ENCODE measurements at regions not wholly inside any gene's neighbourhood (a gene's known extent, or its start where the extent isn't known, plus 50 kb on each side); places are given as distances from the start of the nearest gene placed in this dataset.

DNA sequence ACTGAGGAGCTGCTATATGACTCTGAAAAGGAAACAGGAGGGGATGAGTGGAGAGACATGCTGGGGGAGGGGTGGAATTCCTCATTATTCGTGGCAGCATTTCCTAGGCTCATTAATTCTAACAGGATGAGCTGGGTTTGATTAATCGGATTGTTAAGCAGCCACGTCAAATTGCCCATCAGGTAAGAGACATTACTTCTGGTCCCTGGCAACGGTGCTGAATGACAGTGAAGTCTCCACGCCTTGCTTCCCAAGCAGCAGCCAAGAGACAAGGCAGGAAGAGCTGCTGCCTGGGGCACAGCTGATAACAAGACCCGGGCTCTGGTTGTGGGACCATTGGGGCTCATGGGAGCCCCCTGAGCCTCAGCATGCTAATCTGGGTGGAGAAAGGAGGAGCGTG is 86.6 kb downstream of the MARCHF4 start:
- Histone ChIP-seq H3K9me3 (ENCODE audit: low read length) (no peaks in the 10 kb centered on the region), H3K4me1 (ENCODE audit: insufficient read depth, low read length) (no peaks in the 10 kb centered on the region), H3K4me3 (ENCODE audit: low read length) (no peak overlapping the region), H3K27me3 (ENCODE audit: low read length) (no peaks in the 10 kb centered on the region), H3K9me2 (replicated peaks; ENCODE audit: low read length) (no peaks in the 10 kb centered on the region), H3F3A (ENCODE audit: low read length, unreplicated experiment) (no peaks in the 10 kb centered on the region), H2AFZ (ENCODE audit: low read length) (no peak overlapping the region), H3K36me3 (ENCODE audit: low read depth, low read length) (no peaks in the 10 kb centered on the region), H4K20me1 (ENCODE audit: low read length) (no peaks in the 10 kb centered on the region), H3K79me2 (ENCODE audit: low read length) (no peaks in the 10 kb centered on the region), H3K27ac (ENCODE audit: low read length) (no peak overlapping the region), H3K9ac (ENCODE audit: low read length) (no peak overlapping the region), H3K4me2 (ENCODE audit: low read length) (no peak overlapping the region)
- TF ChIP-seq EZH2 (IDR thresholded peaks at IDR 0.05; ENCODE audit: low read length, unreplicated experiment) (no peak), EZH2phosphoT487 (IDR thresholded peaks at IDR 0.05; ENCODE audit: borderline replicate concordance, low read length) (no peak)
- TF ChIP-seq, protein P1, sequence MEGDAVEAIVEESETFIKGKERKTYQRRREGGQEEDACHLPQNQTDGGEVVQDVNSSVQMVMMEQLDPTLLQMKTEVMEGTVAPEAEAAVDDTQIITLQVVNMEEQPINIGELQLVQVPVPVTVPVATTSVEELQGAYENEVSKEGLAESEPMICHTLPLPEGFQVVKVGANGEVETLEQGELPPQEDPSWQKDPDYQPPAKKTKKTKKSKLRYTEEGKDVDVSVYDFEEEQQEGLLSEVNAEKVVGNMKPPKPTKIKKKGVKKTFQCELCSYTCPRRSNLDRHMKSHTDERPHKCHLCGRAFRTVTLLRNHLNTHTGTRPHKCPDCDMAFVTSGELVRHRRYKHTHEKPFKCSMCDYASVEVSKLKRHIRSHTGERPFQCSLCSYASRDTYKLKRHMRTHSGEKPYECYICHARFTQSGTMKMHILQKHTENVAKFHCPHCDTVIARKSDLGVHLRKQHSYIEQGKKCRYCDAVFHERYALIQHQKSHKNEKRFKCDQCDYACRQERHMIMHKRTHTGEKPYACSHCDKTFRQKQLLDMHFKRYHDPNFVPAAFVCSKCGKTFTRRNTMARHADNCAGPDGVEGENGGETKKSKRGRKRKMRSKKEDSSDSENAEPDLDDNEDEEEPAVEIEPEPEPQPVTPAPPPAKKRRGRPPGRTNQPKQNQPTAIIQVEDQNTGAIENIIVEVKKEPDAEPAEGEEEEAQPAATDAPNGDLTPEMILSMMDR (conservative IDR thresholded peaks at IDR 0.05; ENCODE audit: low read depth, low read length), result no peak
- ATAC-seq (no peak), DNase-seq (no peak)
- POLR2A ChIA-PET (ENCODE audit: unreplicated experiment), result no interaction called here
- CTCF ChIA-PET, result no interaction called here
- intact Hi-C loops (cut with micrococcal nuclease), result no loop called here
- BruUV-seq (replicated peaks), result no TSS peak

DNA sequence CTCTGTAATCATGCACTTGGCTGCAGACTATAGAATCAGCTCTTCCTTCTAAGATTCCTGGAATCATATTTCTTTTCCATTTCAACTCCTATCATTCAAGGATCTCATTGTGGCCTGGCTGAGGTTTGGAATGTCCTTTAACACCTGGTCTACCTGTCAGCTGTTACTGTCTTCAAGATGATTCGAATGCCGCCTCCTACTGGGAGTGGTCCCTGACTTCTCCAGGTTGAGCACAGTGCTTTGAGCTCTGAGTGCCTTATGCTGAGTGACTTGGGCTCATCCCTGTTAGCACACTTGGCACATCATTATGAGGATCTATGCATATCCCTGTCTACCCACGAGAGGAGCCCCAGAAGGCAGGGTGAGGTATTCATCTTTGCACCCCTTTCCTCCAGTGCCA is 87.6 kb downstream of the MARCHF4 start:
- Histone ChIP-seq H3K4me3 (ENCODE audit: low read length) (no peak overlapping the region), H3K4me1 (ENCODE audit: insufficient read depth, low read length) (no peaks in the 10 kb centered on the region), H3K9me2 (replicated peaks; ENCODE audit: low read length) (no peaks in the 10 kb centered on the region), H3K79me2 (ENCODE audit: low read length) (no peaks in the 10 kb centered on the region), H2AFZ (ENCODE audit: low read length) (no peak overlapping the region), H3F3A (ENCODE audit: low read length, unreplicated experiment) (no peaks in the 10 kb centered on the region), H3K9ac (ENCODE audit: low read length) (no peak overlapping the region), H3K27me3 (ENCODE audit: low read length) (no peaks in the 10 kb centered on the region), H3K9me3 (ENCODE audit: low read length) (no peaks in the 10 kb centered on the region), H3K27ac (ENCODE audit: low read length) (no peak overlapping the region), H3K36me3 (ENCODE audit: low read depth, low read length) (no peaks in the 10 kb centered on the region), H3K4me2 (ENCODE audit: low read length) (no peak overlapping the region), H4K20me1 (ENCODE audit: low read length) (no peaks in the 10 kb centered on the region)
- intact Hi-C loops (cut with micrococcal nuclease), result no loop called here
- ChIA-PET CTCF (no interaction called here), POLR2A (ENCODE audit: unreplicated experiment) (no interaction called here)
- BruUV-seq (replicated peaks), result no TSS peak
- TF ChIP-seq, protein P1 (conservative IDR thresholded peaks at IDR 0.05; ENCODE audit: low read depth, low read length), result no peak
- no peak for ATAC-seq
- no peak for DNase-seq

DNA sequence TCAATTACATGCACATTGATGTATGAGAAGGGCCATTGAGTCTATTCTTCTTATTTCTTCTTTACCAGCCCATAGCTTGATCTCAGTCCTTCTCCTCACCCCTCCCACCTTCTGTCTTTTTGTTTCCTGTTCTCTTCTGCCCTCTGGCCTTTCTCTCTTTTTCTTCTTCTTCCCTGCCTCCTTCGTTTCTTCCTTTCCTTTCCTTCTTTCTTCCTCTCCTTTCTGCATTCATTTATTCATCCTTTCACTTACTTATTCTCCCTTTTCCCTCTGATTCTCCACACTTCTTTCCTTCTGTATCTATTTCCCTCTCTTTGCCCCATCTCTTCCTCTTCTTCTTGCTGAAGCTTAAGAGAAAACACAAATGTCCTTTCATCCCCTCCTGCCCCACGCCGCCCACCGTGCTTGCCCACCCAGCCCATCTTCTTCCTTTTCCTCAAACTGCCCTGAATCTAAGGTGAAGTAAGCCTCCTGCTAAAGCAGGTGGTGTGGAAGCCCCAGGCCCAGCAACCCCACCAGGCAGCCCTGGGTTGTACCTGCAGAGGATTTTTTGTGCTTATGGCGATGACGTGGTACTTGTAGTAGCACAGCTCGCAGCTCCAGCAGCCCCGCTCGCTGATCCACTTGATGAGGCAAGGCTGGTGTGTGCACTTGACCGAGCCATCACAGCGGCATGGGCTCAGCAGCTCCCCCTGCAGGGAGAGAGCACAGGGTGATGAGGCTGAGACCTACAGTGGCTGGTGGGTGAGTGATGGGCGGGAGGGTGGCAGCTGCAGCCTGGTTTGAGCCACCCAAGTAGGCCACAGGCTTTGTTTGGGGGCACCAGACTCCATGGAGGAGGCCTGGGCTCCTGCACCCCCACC is 89.0 kb downstream of the MARCHF4 start:
- TF ChIP-seq EZH2phosphoT487 (IDR thresholded peaks at IDR 0.05; ENCODE audit: borderline replicate concordance, low read length) (no peak), EZH2 (IDR thresholded peaks at IDR 0.05; ENCODE audit: low read length, unreplicated experiment) (no peak)
- TF ChIP-seq, protein P1 (conservative IDR thresholded peaks at IDR 0.05; ENCODE audit: low read depth, low read length), result peak; percentile 51
- Histone ChIP-seq H3K79me2 (ENCODE audit: low read length) (no peaks in the 10 kb centered on the region), H3K9ac (ENCODE audit: low read length) (no peak overlapping the region), H3K36me3 (ENCODE audit: low read depth, low read length) (no peaks in the 10 kb centered on the region), H3F3A (ENCODE audit: low read length, unreplicated experiment) (no peaks in the 10 kb centered on the region), H3K27me3 (ENCODE audit: low read length) (no peaks in the 10 kb centered on the region), H3K4me3 (ENCODE audit: low read length) (no peak overlapping the region), H2AFZ (ENCODE audit: low read length) (no peak overlapping the region), H3K9me2 (replicated peaks; ENCODE audit: low read length) (no peaks in the 10 kb centered on the region), H3K9me3 (ENCODE audit: low read length) (no peaks in the 10 kb centered on the region), H3K4me2 (ENCODE audit: low read length) (no peak overlapping the region), H4K20me1 (ENCODE audit: low read length) (no peaks in the 10 kb centered on the region), H3K27ac (ENCODE audit: low read length) (no peak overlapping the region), H3K4me1 (ENCODE audit: insufficient read depth, low read length) (no peaks in the 10 kb centered on the region)
- ATAC-seq (0 out of 2 replicates have a peak, but pooled peaks have one; percentile 29), DNase-seq (peak; percentile 17)
- POLR2A ChIA-PET (ENCODE audit: unreplicated experiment), result no interaction called here
- intact Hi-C loops (cut with micrococcal nuclease), result no loop called here
- no TSS peak for BruUV-seq (replicated peaks)
- CTCF ChIA-PET, result no interaction called here

Data from PC-3 (cell line).